SH-SY5Y (cell line): ENCODE measurements at regions not wholly inside any gene's neighbourhood (a gene's known extent, or its start where the extent isn't known, plus 50 kb on each side); places are given as distances from the start of the nearest gene placed in this dataset.

ENCODE experiments used
- GATA2 ChIP-seq: IDR thresholded peaks from 2 replicates; pipeline ENCODE4 v1.6.1; 2011; ENCODE audit warnings: mild to moderate bottlenecking, low read depth, low read length
- GATA3 ChIP-seq: IDR thresholded peaks from 2 replicates; pipeline ENCODE4 v1.6.1; 2011; ENCODE audit warnings: low read depth, mild to moderate bottlenecking, low read length, moderate library complexity

DNA sequence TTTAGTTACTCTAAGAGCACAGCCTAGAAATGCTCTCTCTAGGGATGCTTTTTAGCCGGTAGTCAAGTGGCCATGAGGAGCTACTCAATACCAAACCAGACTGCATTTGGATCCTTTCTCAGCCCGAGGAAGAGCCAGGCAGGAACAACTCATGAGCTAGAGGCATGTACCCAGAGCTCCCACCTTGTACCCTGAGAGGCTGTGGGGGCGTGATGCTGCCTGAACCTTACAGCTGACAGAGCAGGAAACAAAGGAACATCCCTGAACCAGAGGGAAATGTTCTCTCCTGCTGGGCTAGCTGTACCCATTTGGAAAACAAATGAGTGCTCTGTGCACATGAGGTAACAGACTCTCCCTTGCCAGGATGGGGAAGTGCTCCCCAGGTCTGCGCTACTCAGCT is 131.6 kb downstream of the OSR1 start:
- TF ChIP-seq GATA3 = no peak
- TF ChIP-seq GATA2 = no peak
